ENCODE measurements at regions not wholly inside any gene's neighbourhood (a gene's known extent, or its start where the extent isn't known, plus 50 kb on each side); places are given as distances from the start of the nearest gene placed in this dataset.
"Not testable (repeated sequence)": the region's sequence is repeated elsewhere in the genome, so short reads cannot be mapped to it uniquely, and the experiment has no call there.

DNA sequence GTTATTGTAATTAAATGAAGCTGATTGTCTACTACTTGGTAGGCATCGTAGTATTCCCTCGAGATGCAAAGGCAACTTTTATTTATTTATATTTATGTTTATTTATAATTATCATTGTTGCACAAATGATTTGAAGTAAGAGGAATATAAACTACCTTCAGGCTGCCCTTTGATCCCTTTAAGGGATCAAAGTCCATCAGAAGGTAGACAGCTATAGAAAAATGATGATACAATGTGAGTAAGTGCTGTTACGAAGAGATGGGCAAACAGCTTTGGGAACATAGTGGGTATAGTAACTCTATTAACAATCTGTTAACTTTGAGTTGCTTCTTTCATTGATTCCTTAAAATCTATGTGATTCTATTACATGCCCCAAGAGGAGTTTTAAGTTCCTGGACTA, 512.8 kb upstream of the CITED2 start:
- Histone ChIP-seq H3K4me1 (ENCODE audit: control insufficient read depth, insufficient read depth, low read length) (peaks cover 30% of the 10 kb centered on the region), H3K27me3 (ENCODE audit: control insufficient read depth, insufficient read depth, low read length) (no peaks in the 10 kb centered on the region), H3K36me3 (ENCODE audit: insufficient read depth, low read length) (no peaks in the 10 kb centered on the region), H3K9me3 (replicated peaks; ENCODE audit: low read length) (no peaks in the 10 kb centered on the region), H3K4me2 (ENCODE audit: low read length) (no peak overlapping the region), H3K9ac (ENCODE audit: low read depth, low read length) (no peak overlapping the region), H3K4me3 (ENCODE audit: low read length) (no peak overlapping the region)

DNA sequence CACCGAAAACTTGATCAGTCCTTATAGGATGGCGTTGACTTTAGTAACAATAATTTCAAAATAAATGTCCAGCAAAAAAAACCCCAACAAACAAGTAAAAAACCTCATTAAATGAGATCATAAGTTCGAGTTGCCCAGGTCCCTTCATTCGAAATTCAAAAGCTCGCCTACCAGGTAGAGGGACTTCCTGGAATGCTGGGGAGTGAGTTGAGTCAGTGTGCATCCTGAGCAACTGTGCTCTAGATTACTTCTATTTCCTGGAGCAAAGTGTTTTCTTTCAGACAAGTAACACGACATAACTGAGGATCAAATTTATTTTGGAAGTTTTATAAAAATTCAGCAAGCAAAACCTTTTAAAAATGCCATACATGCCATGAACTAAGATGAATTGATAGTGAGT, 511.9 kb upstream of the CITED2 start:
- Histone ChIP-seq H3K27me3 (ENCODE audit: control insufficient read depth, insufficient read depth, low read length) (no peaks in the 10 kb centered on the region), H3K9me3 (replicated peaks; ENCODE audit: low read length) (no peaks in the 10 kb centered on the region), H3K4me2 (ENCODE audit: low read length) (no peak overlapping the region), H3K9ac (ENCODE audit: low read depth, low read length) (no peak overlapping the region), H3K36me3 (ENCODE audit: insufficient read depth, low read length) (no peaks in the 10 kb centered on the region), H3K4me3 (ENCODE audit: low read length) (no peak overlapping the region), H3K4me1 (ENCODE audit: control insufficient read depth, insufficient read depth, low read length) (peaks cover 36% of the 10 kb centered on the region)

DNA sequence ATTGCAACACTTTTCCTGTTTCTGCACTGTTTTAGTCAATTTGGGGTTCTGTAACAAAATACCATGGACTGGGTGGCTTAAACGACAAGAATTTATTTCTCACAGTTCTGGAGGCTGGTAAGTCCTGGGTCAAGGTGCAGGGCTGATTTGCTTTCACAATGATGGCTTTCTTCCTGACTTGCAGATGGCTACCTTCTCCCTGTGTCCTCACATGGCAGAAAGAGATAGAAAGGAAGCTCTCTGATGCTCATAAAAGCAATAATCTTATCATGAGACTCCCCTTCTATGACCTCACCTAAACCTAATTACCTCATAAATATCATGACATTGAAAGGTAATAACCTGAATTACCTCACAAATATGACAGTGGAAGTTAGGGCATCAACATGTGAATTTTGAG, 511.5 kb upstream of the CITED2 start:
- H3K4me2 ChIP-seq (ENCODE audit: low read length) = no peak overlapping the region
- no peak overlapping the region for H3K9ac ChIP-seq (ENCODE audit: low read depth, low read length)
- no peak overlapping the region for H3K4me3 ChIP-seq (ENCODE audit: low read length)
- no peaks in the 10 kb centered on the region for H3K36me3 ChIP-seq (ENCODE audit: insufficient read depth, low read length)
- H3K27me3 ChIP-seq (ENCODE audit: control insufficient read depth, insufficient read depth, low read length) = no peaks in the 10 kb centered on the region
- peaks cover 36% of the 10 kb centered on the region for H3K4me1 ChIP-seq (ENCODE audit: control insufficient read depth, insufficient read depth, low read length)
- no peaks in the 10 kb centered on the region for H3K9me3 ChIP-seq (replicated peaks; ENCODE audit: low read length)

DNA sequence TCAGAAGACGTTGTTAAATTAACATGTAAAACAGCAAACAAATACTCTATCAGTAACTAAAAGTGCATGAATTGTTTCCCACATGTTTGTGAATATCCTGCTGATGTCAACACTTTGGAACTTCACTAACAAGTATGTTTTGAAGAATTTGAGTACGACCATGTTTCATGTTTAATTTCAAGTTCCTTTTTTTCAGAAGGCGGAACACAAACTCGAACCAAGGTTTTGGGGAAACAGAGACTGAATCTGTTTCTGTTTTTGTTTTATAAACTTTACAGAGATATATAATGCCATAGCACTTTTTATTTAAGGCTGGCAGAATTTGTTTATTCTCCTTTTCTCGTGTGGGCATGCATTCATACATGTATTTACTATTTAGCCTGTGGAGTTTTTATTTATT, 509.3 kb upstream of the CITED2 start:
- no peaks in the 10 kb centered on the region for H3K9me3 ChIP-seq (replicated peaks; ENCODE audit: low read length)
- H3K4me3 ChIP-seq (ENCODE audit: low read length) = no peak overlapping the region
- no peaks in the 10 kb centered on the region for H3K36me3 ChIP-seq (ENCODE audit: insufficient read depth, low read length)
- peak overlapping the region; percentile 12 for H3K4me2 ChIP-seq (ENCODE audit: low read length)
- H3K9ac ChIP-seq (ENCODE audit: low read depth, low read length) = peak overlapping the region; percentile 67
- H3K4me1 ChIP-seq (ENCODE audit: control insufficient read depth, insufficient read depth, low read length) = peaks cover 34% of the 10 kb centered on the region
- H3K27me3 ChIP-seq (ENCODE audit: control insufficient read depth, insufficient read depth, low read length) = no peaks in the 10 kb centered on the region

DNA sequence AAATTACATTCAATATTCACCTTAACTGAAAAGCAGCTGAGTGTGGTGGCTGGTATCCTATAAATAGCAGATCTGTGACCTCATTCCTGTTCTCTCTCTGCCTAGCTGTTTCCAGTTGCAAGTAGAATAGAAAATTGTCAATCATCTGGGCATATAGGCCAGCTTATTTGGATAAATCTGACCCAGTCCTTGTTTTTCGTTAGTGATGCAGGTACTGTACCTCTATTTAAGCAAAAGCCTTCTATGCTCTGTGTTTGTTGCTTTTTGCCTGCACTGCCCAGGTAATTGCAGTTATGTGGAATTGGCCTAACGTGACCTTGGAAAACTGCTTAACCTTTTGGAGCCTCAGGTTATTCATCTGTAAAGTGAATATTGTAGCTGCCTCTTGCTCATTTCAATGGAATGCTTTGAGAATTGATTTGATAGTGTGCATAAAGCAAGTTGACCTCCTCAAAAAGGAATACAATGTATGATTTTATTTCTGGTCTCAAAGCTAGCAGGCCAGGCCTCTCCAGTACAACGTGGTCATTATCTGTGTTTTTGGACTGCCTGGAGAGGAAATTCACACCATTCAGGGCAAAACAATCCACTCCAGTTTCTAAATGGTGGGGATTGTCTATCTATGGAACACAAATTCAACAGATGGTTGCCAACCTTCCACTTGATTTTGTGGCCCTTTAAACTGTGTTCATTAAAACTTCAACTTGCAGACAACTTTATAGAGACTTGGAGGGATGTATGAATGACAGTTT, 508.7 kb upstream of the CITED2 start:
- H3K9ac ChIP-seq (ENCODE audit: low read depth, low read length) = peak overlapping the region; percentile 67

DNA sequence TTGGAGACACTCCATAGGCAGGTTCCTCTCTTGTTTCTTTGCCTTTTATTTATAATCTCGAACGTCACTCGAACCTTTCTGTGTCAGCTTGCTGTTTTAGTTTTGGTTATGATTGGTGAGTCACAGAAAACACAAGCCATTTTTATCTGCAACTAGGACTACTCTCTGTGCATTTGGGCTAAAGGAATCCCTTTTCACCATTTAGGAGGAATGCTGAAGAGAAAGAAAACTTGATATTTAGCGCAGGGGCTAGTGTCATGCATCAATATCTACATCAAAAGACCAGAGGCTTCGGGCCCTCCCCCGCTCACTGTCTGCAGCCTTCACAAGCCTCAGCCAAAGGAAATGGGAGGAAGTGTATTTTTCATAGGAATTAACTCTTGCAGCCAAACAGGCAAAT, 507.8 kb upstream of the CITED2 start:
- Histone ChIP-seq H3K9ac (ENCODE audit: low read depth, low read length) (peak overlapping the region; percentile 67), H3K36me3 (ENCODE audit: insufficient read depth, low read length) (no peaks in the 10 kb centered on the region)

More for the DNA sequence above, 508.7 kb upstream of the CITED2 start:
- Histone ChIP-seq H3K4me1 (ENCODE audit: control insufficient read depth, insufficient read depth, low read length) (peaks cover 28% of the 10 kb centered on the region), H3K4me2 (ENCODE audit: low read length) (peak overlapping the region; percentile 71), H3K9me3 (replicated peaks; ENCODE audit: low read length) (no peaks in the 10 kb centered on the region), H3K4me3 (ENCODE audit: low read length) (no peak overlapping the region), H3K36me3 (ENCODE audit: insufficient read depth, low read length) (no peaks in the 10 kb centered on the region), H3K27me3 (ENCODE audit: control insufficient read depth, insufficient read depth, low read length) (no peaks in the 10 kb centered on the region)

DNA sequence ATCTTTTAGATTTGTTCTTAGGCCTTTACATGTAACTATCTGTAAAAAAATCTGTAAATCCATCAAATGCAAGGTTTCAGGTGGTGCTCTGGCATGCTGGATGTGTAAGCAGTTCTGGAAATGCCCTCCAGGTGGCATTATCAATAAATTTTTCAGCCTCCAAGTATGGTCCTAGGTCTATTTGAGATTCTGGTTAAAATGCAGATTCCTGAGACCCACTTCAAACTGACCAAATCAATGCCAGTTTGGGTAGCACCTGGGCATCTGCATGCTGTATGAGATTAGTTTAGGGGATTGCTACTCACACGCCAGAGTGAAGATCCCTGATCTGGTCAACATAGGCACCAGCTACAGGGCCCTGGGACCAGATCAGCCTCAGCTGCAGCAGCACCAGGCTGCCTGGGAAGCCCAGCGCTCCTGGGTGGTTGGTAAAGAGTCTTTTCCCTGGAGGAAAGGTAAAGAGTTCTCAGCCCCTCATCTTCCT, 507.3 kb upstream of the CITED2 start:
- Histone ChIP-seq H3K4me2 (ENCODE audit: low read length) (peak overlapping the region; percentile 71), H3K4me1 (ENCODE audit: control insufficient read depth, insufficient read depth, low read length) (peaks cover 28% of the 10 kb centered on the region), H3K9me3 (replicated peaks; ENCODE audit: low read length) (no peaks in the 10 kb centered on the region), H3K4me3 (ENCODE audit: low read length) (peak overlapping the region; percentile 21), H3K36me3 (ENCODE audit: insufficient read depth, low read length) (no peaks in the 10 kb centered on the region), H3K27me3 (ENCODE audit: control insufficient read depth, insufficient read depth, low read length) (no peaks in the 10 kb centered on the region), H3K9ac (ENCODE audit: low read depth, low read length) (peak overlapping the region; percentile 67)

More for the DNA sequence above, 507.8 kb upstream of the CITED2 start:
- no peaks in the 10 kb centered on the region for H3K9me3 ChIP-seq (replicated peaks; ENCODE audit: low read length)
- peak overlapping the region; percentile 21 for H3K4me3 ChIP-seq (ENCODE audit: low read length)
- H3K4me1 ChIP-seq (ENCODE audit: control insufficient read depth, insufficient read depth, low read length) = peaks cover 28% of the 10 kb centered on the region
- H3K4me2 ChIP-seq (ENCODE audit: low read length) = peak overlapping the region; percentile 71
- H3K27me3 ChIP-seq (ENCODE audit: control insufficient read depth, insufficient read depth, low read length) = no peaks in the 10 kb centered on the region

DNA sequence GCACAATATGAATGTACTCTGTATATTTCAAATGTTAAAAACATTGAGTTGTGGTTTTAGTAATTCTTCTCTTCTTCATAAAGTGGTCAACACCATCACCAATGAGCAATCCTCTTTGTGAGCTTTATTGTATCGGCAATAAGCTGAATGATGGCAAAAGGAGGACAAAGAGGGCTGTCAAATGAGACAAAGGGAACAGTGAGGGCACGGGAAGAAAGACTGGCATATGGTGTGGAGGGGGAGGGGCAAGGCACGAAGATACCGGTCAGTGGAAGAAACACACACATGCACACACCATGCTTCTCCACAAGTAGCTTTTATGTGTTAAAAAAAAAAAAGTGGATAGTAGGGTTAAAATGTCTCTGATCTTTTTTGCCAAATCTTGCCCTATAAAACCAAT, 506.8 kb upstream of the CITED2 start:
- H3K4me3 ChIP-seq (ENCODE audit: low read length) = no peak overlapping the region
- no peak overlapping the region for H3K9ac ChIP-seq (ENCODE audit: low read depth, low read length)
- peaks cover 28% of the 10 kb centered on the region for H3K4me1 ChIP-seq (ENCODE audit: control insufficient read depth, insufficient read depth, low read length)
- H3K4me2 ChIP-seq (ENCODE audit: low read length) = no peak overlapping the region
- no peaks in the 10 kb centered on the region for H3K27me3 ChIP-seq (ENCODE audit: control insufficient read depth, insufficient read depth, low read length)
- no peaks in the 10 kb centered on the region for H3K36me3 ChIP-seq (ENCODE audit: insufficient read depth, low read length)
- no peaks in the 10 kb centered on the region for H3K9me3 ChIP-seq (replicated peaks; ENCODE audit: low read length)

DNA sequence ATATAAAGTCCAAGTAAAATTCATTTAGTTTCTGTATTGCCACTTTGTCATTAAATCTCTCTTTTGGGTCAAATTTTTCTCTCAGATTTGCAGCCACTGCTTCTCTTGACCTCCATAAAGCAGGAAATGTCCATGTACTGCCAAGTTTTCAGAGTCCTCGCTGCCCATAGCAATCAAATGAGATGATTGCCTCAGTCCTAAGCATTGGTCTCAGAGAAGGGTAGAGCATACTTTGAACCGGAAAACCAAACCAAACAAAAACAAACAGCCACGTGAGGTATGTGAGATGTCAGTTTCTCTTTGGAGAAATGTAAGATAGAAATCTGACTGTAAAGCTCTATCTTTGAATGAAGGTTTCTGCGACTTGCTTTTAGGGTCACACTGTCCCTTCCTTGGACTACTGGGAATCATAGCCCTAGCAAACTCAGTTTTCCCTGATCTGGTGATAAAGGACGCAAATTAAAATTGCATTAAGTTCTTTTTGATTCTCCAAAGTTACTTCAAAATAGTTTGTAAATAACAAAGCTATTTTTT, 505.4 kb upstream of the CITED2 start:
- H3K4me1 ChIP-seq (ENCODE audit: control insufficient read depth, insufficient read depth, low read length) = peaks cover 28% of the 10 kb centered on the region
- H3K36me3 ChIP-seq (ENCODE audit: insufficient read depth, low read length) = no peaks in the 10 kb centered on the region
- no peaks in the 10 kb centered on the region for H3K9me3 ChIP-seq (replicated peaks; ENCODE audit: low read length)
- no peaks in the 10 kb centered on the region for H3K27me3 ChIP-seq (ENCODE audit: control insufficient read depth, insufficient read depth, low read length)
- H3K9ac ChIP-seq (ENCODE audit: low read depth, low read length) = no peak overlapping the region
- no peak overlapping the region for H3K4me3 ChIP-seq (ENCODE audit: low read length)
- no peak overlapping the region for H3K4me2 ChIP-seq (ENCODE audit: low read length)

DNA sequence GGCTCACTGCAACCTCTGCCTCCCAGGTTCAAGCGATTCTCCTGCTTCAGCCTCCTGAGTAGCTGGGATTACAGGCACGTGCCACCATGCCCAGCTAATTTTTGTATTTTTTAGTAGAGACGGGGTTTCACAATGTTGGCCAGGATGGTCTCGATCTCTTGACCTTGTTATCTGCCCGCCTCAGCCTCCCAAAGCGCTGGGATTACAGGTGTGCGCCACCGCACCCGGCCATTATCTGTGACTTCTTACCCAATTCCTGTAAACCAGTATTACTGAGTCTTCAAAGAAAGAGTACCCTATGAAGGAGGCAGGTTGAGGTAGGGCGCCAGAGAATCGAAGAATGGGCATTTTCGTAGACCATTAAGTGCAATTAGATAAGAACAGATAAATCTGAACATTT, 504.8 kb upstream of the CITED2 start:
- H3K4me2 ChIP-seq (ENCODE audit: low read length); H3K36me3 ChIP-seq (ENCODE audit: insufficient read depth, low read length); H3K4me3 ChIP-seq (ENCODE audit: low read length); H3K27me3 ChIP-seq (ENCODE audit: control insufficient read depth, insufficient read depth, low read length); H3K9ac ChIP-seq (ENCODE audit: low read depth, low read length); H3K9me3 ChIP-seq (replicated peaks; ENCODE audit: low read length): not testable (repeated sequence)
- H3K4me1 ChIP-seq (ENCODE audit: control insufficient read depth, insufficient read depth, low read length) = peaks cover 26% of the 10 kb centered on the region

DNA sequence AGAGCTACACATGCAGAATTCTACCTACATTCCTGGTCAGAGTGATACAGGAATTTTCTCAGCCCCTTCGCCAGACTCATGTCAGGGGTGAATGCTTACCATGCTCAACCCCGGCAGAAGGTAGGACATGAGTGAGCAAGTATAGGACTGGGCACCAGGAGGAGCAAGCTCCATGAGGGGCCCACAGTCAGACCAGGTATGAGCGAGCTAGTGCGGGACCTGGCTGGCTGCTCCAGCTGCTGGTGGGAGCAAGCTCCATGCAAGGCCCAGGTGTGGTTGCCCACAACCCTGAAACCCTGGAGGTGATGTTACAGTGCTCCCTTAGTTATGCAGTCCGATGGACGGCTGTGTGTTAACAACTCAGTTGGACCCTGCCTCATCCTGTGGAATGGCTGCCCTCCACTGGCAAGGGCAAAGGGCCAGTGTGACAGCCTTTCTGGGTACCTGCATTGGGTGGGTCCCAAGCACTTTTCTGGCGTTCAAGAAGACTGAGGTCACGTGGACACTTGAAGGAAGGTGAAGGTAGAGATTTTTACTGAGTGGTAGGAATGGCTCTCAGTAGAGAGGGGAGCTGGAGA, 503.5 kb upstream of the CITED2 start:
- H3K4me2 ChIP-seq (ENCODE audit: low read length) = no peak overlapping the region
- H3K9ac ChIP-seq (ENCODE audit: low read depth, low read length) = no peak overlapping the region
- peaks cover 12% of the 10 kb centered on the region for H3K4me1 ChIP-seq (ENCODE audit: control insufficient read depth, insufficient read depth, low read length)
- no peaks in the 10 kb centered on the region for H3K9me3 ChIP-seq (replicated peaks; ENCODE audit: low read length)
- no peak overlapping the region for H3K4me3 ChIP-seq (ENCODE audit: low read length)
- H3K36me3 ChIP-seq (ENCODE audit: insufficient read depth, low read length) = no peaks in the 10 kb centered on the region
- no peaks in the 10 kb centered on the region for H3K27me3 ChIP-seq (ENCODE audit: control insufficient read depth, insufficient read depth, low read length)

DNA sequence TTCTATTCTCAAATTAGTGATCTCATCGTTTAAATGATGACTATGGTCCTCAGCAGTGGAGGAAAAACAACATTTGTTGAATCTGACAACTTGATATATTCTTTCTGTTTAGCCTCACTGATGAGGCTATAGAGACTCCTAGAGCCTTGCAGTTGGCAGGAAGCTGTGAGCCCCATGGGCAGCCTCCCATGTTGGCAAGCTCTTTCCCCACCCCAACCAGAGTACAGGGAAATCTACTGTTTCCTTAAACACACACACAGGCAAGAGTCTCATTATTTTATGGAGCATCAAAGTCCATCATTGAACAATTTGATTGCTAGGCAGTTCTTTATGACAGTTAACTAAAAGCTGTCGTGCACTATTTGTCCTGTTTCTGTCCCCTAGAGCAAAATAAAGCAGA, 498.2 kb upstream of the CITED2 start:
- no peak overlapping the region for H3K4me2 ChIP-seq (ENCODE audit: low read length)

More for the DNA sequence above, 498.2 kb upstream of the CITED2 start:
- Histone ChIP-seq H3K4me1 (ENCODE audit: control insufficient read depth, insufficient read depth, low read length) (no peaks in the 10 kb centered on the region), H3K36me3 (ENCODE audit: insufficient read depth, low read length) (no peaks in the 10 kb centered on the region), H3K4me3 (ENCODE audit: low read length) (no peak overlapping the region), H3K9me3 (replicated peaks; ENCODE audit: low read length) (no peaks in the 10 kb centered on the region), H3K27me3 (ENCODE audit: control insufficient read depth, insufficient read depth, low read length) (no peaks in the 10 kb centered on the region), H3K9ac (ENCODE audit: low read depth, low read length) (no peak overlapping the region)

Measured in skeletal muscle satellite cell (primary cell).